GM19035 (cell line): ENCODE measurements at regions not wholly inside any gene's neighbourhood (a gene's known extent, or its start where the extent isn't known, plus 50 kb on each side); places are given as distances from the start of the nearest gene placed in this dataset.
"Not testable (repeated sequence)": the region's sequence is repeated elsewhere in the genome, so short reads cannot be mapped to it uniquely, and the experiment has no call there.

Source experiments
- ATAC-seq: cut with Tn5 transposase; IDR thresholded peaks from one replicate; pipeline ENCODE4 v1.9.1; 2021; ENCODE audit not compliant: unreplicated experiment

DNA sequence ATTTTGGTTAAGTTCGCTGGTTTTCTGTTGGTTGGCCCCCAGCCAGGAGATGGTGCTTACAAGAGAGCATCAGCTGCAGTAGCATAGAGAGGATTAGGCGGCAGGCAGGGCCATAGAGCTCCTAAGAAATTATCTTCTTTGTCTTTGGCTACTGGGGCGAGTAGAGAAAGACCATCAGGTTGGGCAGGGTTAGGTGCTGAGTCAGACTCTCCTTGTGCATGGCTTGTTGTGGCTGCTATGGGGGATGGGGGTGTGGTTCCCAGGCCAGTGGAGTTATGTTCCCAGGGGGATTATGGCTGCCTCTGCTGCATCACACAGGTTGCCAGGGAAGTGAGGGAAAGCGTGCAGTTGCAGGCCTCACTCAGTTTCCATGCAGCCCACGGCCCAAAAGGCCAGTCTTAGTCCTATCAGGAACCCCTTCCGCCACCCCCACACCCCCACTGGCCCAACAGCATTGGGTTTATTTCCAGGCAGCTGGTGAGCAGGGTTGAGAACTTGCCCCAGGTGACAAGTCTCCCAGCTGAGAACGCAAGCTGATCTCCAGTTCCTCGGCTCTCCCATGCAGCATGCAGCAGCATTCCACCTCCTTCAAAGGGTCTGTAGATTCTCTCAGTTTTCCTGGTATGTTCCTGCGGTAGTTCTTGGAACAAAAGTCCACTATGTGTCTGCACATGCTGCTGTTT lies 243.7 kb downstream of the UTRN start:
- ATAC-seq = no peak

GRCh38 chr6:144530118-144530517 lies 245.0 kb downstream of the UTRN start:
- ATAC-seq = no peak

- not testable (repeated sequence) for ATAC-seq
Measured at GRCh38 chr6:144532238-144532637, 247.1 kb downstream of the UTRN start.

DNA sequence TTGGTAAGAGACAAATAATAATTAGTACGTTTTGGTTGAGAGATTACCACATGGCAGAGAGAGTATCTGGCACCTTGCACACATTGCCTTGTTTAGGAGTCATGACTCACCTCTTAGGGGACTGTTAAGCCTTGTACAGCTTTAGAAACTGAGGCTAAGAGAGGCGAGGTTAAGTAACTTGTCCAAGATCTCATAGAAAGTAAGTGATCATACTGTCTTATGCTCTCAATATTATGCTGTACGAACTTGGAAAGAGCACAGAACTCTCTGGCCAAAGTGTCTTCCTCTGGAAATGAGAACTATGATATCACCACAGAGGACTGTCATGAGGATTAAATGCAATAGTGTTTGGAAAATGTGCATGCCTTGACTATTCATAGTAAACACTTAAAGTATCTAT lies 249.0 kb downstream of the UTRN start:
- ATAC-seq = no peak

- no peak for ATAC-seq
Measured at GRCh38 chr6:144535630-144536029, 250.5 kb downstream of the UTRN start.

DNA sequence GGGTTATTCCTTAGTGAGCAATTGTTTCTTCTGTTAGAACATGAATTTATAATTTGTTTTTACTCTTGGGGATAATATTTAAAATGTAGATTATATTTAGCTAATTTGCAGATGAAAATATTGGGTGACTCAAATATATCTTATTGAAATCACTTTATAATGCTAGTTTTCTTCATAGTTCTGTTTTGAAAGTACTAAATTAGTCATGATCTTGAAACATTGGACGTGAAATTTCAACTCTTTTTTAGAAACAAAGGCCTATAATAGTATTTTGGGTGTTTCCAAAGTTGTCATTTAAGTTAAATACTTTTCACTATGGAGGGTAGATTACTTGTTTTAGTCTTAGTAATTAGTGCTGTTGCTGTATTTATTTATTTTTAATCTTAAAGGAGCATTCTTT lies 250.9 kb downstream of the UTRN start:
- no peak for ATAC-seq

DNA sequence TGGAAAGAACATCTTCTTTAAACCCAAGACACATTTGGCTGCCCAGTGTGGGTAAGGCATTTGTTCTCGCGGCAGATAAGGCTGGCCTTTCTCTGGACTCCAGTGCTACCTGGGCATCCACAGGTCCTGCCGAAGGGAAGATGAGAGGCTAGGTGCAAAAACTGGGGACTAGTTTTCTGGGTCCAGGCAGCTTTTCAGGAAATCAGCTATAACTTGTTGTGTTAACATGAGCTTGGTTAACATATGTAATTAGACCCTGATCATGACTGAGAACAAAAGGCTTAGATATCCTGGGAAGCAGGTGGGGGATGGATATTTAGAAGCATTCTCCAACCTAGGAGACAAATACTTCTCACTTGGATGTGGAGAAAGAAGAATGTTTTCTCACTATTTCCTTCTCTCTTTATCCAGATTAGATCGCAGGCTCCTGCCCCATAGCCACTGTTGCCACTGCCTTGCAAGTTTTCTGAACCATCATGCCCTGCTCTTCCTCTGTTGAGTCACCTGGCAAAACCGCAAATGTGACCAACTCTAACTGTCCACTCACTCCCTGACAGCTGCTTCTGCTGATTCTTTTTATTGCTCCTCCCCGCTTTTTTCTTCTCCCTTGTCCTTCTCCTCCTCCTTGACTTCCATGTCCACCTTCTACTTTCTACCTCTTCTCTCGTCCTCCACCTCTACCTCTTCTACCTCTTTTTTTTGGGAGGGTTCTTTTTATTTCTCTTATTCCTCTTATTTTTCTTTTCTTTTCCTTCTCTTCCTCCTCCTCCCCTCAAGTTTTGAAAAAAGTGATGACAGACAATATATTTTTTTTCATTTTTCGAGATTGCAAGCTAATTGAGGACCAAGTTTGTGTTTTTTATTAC lies 258.1 kb downstream of the UTRN start:
- no peak for ATAC-seq

- ATAC-seq = no peak
Measured at GRCh38 chr6:144544266-144544830, 259.2 kb downstream of the UTRN start.

DNA sequence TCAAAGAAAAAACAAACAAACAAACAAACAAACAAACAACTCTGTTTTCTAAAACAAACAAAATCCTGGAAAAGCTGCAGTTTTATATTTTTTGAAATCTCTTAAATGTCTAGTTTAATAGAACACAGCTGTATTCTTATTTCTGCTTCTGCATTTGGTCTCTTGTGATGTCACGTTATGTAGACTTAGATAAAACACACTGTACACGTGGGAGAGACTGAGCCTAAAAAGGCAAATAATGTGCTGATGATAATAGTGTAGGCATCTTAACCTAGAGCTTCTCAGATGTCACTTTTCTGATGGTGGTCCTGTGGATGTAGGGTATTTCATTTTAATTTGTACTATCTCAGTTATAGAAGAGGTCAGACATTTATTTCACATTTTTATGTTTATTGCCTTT lies 261.7 kb downstream of the UTRN start:
- ATAC-seq = no peak

DNA sequence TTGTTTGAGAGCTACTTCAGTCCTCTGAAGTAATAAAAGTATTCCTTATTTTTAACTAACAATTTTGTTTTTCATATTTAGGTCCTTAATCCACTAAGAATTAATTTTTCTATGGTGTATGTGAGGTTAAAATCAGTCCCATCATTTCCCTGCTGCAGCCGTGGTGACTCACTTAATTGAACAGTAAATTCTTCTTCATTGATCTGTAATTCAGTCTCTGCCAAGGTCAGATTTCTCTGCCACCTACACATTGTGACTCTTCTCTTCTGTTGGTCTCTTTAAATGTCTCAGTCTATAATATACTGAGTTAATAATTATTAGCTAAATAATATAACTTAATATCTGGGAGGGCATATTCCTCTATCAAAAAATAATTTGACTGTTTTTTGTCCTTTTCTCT lies 262.3 kb downstream of the UTRN start:
- ATAC-seq = no peak

- no peak for ATAC-seq
Measured at GRCh38 chr6:144548536-144548935, 263.4 kb downstream of the UTRN start.

DNA sequence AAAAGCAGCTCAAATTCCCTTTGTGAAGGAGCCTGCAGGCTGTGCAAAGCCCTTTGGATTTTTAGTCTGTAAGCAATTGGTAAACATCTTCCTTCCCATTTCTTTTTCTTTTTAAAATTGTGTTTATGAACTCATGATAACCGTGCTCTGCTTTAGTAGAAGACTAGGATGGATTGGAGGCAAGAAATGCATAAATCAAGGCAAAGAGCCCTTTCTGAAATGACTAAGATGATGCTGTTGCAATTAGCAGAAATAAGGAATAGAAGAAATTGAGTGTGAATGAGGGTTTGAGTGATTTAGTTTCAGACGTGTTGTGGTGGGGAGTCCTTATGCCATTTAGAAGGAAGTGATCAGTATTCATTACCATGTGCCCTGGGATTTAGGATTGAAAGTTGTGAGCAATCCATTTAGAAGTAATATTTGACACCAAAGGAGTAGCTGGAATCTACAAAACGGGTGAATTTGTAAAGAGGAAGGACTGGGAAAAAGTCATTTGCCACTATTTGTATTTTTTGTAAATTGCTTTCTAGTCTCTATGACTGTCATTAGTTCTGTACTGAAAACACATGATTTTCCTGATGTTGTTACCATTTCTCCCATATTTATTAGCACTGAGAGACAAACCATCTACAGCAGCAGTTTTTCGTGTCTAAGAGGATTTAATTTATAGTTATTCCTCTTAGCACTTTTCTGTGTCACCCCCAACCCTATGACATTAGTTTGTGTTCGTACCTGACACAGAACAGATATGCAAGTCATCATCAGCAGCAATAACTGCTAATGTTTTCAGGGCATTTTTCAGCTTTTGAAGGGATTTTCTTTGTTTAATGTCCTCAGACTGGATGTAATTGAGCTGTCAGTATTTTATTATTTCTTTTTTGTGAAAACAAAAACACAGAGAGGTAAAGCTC lies 265.0 kb downstream of the UTRN start:
- no peak for ATAC-seq

DNA sequence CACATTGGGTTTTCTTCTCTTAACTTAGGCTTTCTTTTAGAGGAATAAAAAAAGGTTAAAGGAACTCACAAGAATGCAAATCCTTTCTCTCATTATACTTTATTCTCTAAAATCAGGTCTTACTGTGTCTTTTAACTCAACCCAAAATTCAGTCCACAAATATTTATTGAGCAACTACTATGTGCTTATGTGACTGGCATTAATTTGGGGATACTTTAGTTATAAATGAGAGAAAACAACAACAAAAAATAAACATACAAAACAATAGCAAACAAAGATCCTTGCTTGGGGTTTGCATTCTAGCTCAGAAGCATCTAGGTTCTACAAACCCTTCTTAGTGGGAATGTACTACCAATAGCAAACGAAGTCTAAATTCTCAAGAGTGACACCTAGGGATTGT lies 266.2 kb downstream of the UTRN start:
- no peak for ATAC-seq

DNA sequence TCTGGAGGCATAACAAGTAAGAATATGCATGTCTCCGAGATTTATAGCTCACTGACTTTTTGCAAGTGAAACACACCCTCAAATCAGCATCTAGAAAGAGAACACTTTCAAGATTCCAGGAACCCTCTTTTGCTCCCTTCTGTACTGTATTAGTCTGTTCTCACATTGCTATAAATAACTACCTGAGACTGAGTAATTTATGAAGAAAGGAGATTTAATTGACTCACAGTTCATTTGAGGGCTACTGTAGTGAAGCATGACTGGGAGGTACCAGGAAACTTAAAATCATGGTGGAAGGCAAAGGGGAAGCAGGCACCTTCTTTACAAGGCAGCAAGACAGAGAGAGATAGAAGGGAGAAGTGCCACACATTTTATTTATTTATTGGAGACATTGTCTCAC lies 269.9 kb downstream of the UTRN start:
- ATAC-seq = no peak

DNA sequence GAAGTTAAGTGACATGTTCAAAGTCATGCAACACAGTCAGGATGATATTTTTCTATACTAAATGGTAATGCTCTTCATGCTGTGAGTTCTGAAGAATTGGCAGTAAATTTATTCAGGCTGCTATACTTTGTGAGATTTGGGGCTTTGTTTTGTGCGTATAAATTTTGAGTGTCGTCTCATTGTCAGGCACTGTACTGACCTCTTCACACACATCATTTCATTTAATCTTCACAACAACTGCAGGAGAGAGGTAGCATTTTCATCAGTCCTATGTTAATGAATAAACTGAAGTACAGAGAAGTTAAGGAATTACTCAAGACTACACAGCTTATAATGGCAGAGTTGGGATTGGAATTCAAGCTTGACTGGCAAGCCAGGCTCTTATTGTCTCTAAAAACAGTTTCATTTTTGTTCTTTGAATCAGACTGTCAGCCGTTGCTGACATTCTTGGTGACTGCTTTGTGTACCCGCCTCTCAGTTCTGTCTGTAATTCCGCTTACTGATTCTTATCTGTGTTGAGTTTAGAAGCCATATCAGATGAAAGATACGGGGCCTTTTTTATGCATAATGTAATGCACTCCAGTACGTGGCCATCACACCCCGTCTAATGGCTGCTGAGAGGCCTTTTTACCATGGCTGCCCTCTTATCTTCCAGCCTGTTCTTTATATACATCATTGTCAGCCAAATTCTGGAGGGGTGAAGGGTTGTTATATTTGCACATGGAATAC lies 274.9 kb downstream of the UTRN start:
- ATAC-seq = no peak

- no peak for ATAC-seq
Measured at GRCh38 chr6:144561455-144562043, 276.4 kb downstream of the UTRN start.

GRCh38 chr6:144564202-144564601 lies 279.1 kb downstream of the UTRN start:
- ATAC-seq = no peak

GRCh38 chr6:144566868-144567615 lies 281.9 kb downstream of the UTRN start:
- no peak for ATAC-seq

DNA sequence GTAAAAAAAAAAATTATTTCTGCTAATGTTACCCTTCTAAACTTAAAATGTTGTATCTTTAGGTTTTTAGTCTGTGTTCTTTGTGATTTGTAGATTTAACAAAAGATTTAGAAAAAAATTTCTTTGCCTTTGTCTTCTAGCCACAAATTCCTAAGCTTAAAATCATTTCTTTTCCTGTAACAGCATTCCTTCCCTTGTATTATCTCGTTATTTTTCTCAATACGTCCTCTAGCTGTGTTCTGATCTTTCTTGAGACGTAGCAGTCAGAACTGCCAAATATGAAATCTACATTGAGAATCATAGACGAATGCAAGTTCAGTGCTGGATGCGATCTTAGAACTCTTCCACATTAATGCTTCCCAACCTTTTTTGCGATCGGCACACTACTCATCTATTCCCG lies 283.1 kb downstream of the UTRN start:
- no peak for ATAC-seq
